DND-41 (cell line): ENCODE measurements at regions not wholly inside any gene's neighbourhood (a gene's known extent, or its start where the extent isn't known, plus 50 kb on each side); places are given as distances from the start of the nearest gene placed in this dataset.

Source experiments
- ATAC-seq: fragments of 200-7000 bp; cut with Tn5 transposase; 3 replicates; pipeline ENCODE4 v1.9.1; 2021; ENCODE audit warnings: low read depth; ENCODE audit not compliant: insufficient read depth
- DNase-seq: peaks from one replicate; pipeline ENCODE4 v3.0.0-alpha.2; 2020
- H2AFZ ChIP-seq: 2 replicates; pipeline ENCODE4 v1.6.0; 2012; ENCODE audit warnings: low read depth, low read length
- H3K27ac ChIP-seq: 2 replicates; pipeline ENCODE4 v1.5.1; 2012; ENCODE audit warnings: low read length, inconsistent platforms
- H3K27me3 ChIP-seq: fragments of 200-600 bp; sonication (generic); 2 replicates; pipeline ENCODE4 v1.6.0; 2012; ENCODE audit warnings: low read length, mild to moderate bottlenecking, inconsistent platforms; ENCODE audit not compliant: insufficient read depth, poor library complexity
- H3K36me3 ChIP-seq: 2 replicates; pipeline ENCODE4 v1.5.1; 2012; ENCODE audit warnings: low read length, inconsistent platforms; ENCODE audit not compliant: insufficient read depth
- H3K4me1 ChIP-seq: 2 replicates; pipeline ENCODE4 v1.5.1; 2012; ENCODE audit warnings: mild to moderate bottlenecking, low read length; ENCODE audit not compliant: insufficient read depth
- H3K4me2 ChIP-seq: 2 replicates; pipeline ENCODE4 v1.6.0; 2012; ENCODE audit warnings: mild to moderate bottlenecking, moderate library complexity, low read length, inconsistent platforms; ENCODE audit not compliant: insufficient read depth
- H3K4me3 ChIP-seq, 2 experiments: fragments of 200-600 bp in 1 of 2; shearing (Covaris generic) in 1 of 2; 2 replicates each; pipeline ENCODE4 v1.5.1; 2012 to 2016; ENCODE audit warnings: inconsistent platforms in 2 of 2, low read length in 2 of 2, mild to moderate bottlenecking in 2 of 2, low read depth in 1 of 2, moderate library complexity in 1 of 2
- H3K79me2 ChIP-seq: 2 replicates; pipeline ENCODE4 v1.6.0; 2012; ENCODE audit warnings: low read length, inconsistent platforms; ENCODE audit not compliant: insufficient read depth
- H3K9ac ChIP-seq: 2 replicates; pipeline ENCODE4 v1.6.0; 2012; ENCODE audit warnings: low read depth, mild to moderate bottlenecking, inconsistent platforms, low read length, moderate library complexity
- H3K9me3 ChIP-seq: 2 replicates; pipeline ENCODE4 v1.5.1; 2012; ENCODE audit warnings: low read length, moderate library complexity, mild to moderate bottlenecking, inconsistent platforms; ENCODE audit not compliant: insufficient read depth, severe bottlenecking
- H4K20me1 ChIP-seq: 2 replicates; pipeline ENCODE4 v1.6.0; 2012; ENCODE audit warnings: low read length; ENCODE audit not compliant: insufficient read depth
- EZH2 ChIP-seq: IDR thresholded peaks from 3 replicates; pipeline ENCODE4 v1.6.1; 2012; ENCODE audit warnings: borderline replicate concordance, low read depth, mild to moderate bottlenecking, moderate library complexity, low read length, inconsistent platforms; ENCODE audit not compliant: severe bottlenecking
- TF ChIP-seq, protein P1 (sequence below): IDR thresholded peaks from 2 replicates; pipeline ENCODE4 v1.5.1; 2012; ENCODE audit warnings: borderline replicate concordance, low read length, moderate library complexity, mild to moderate bottlenecking; ENCODE audit not compliant: poor library complexity, severe bottlenecking; ENCODE audit errors: extremely low read depth

DNA sequence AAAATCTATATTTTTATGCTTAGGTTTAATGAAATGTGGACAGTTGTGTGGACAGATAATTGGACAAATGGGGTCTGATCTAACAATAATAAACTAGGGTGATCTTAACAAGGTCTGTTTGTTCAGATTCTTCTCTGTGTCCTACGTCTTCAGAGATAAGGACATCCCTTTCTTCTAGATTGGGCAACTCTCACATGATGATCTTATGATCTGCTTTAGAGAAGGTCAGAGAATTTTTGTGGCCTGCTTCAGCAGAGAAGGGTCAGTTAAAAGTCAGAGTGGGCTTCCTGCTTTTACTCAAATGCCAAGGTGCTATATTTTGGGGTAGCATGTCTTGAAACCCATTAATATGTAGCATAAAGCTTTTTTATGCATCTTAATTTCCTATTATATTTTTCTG is 63.8 kb upstream of the RGMB start:
- Histone ChIP-seq H3K4me1 (no peaks in the 10 kb centered on the region), H3K36me3 (no peaks in the 10 kb centered on the region), H2AFZ (no peak overlapping the region), H3K9ac (no peak overlapping the region), H3K79me2 (no peaks in the 10 kb centered on the region), H3K27me3 (no peaks in the 10 kb centered on the region), H3K4me3 (no peak overlapping the region), H3K9me3 (no peaks in the 10 kb centered on the region), H3K4me2 (no peak overlapping the region), H3K27ac (no peak overlapping the region), H4K20me1 (no peaks in the 10 kb centered on the region)
- ATAC-seq (no peak), DNase-seq (no peak)
- TF ChIP-seq, protein P1, sequence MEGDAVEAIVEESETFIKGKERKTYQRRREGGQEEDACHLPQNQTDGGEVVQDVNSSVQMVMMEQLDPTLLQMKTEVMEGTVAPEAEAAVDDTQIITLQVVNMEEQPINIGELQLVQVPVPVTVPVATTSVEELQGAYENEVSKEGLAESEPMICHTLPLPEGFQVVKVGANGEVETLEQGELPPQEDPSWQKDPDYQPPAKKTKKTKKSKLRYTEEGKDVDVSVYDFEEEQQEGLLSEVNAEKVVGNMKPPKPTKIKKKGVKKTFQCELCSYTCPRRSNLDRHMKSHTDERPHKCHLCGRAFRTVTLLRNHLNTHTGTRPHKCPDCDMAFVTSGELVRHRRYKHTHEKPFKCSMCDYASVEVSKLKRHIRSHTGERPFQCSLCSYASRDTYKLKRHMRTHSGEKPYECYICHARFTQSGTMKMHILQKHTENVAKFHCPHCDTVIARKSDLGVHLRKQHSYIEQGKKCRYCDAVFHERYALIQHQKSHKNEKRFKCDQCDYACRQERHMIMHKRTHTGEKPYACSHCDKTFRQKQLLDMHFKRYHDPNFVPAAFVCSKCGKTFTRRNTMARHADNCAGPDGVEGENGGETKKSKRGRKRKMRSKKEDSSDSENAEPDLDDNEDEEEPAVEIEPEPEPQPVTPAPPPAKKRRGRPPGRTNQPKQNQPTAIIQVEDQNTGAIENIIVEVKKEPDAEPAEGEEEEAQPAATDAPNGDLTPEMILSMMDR = no peak
- TF ChIP-seq EZH2 = no peak

DNA sequence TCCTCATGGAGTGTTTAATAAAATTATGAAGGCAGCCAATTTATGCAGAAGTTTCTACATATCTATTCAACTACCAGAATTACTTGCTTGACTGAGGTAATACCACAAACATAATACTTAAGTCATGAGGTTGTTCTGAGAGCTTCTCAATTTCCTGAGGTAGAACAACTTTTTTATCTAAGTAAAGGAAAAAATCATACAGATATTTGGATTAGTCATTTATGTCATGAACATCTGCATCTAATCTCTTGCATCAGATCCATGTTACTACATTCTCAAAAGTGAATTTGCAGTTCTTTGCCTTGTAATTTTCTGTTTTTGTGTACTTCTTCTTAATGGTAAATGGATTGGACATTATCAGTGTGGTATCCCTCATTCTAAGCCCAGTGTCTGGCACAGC is 60.4 kb upstream of the RGMB start:
- no peak overlapping the region for H2AFZ ChIP-seq
- no peaks in the 10 kb centered on the region for H3K9me3 ChIP-seq
- no peak overlapping the region for H3K4me2 ChIP-seq
- no peaks in the 10 kb centered on the region for H3K27me3 ChIP-seq
- H3K9ac ChIP-seq = no peak overlapping the region
- H3K79me2 ChIP-seq = no peaks in the 10 kb centered on the region
- H3K4me3 ChIP-seq = no peak overlapping the region
- TF ChIP-seq EZH2 = no peak
- H4K20me1 ChIP-seq = no peaks in the 10 kb centered on the region
- H3K4me1 ChIP-seq = no peaks in the 10 kb centered on the region
- no peak for DNase-seq
- ATAC-seq = no peak
- no peaks in the 10 kb centered on the region for H3K36me3 ChIP-seq
- H3K27ac ChIP-seq = no peak overlapping the region

DNA sequence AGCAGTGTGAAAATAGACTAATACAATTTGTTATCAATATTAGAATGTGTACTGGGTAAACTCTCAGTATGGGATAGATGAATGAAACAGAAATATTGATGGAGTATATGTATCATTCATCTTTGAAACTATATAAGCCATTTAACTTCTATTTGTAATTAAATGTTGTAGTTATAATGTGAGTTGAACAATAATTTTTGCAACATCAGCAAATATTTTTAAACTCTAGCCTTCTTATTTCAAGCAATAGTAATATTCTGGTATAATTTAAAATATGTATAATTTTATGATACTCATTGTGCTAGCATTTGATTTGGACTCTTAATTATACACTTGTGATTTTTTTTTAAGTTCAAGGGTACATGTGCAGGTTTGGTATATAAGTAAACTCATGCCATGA is 59.6 kb upstream of the RGMB start:
- H3K27me3 ChIP-seq = no peaks in the 10 kb centered on the region
- no peaks in the 10 kb centered on the region for H3K9me3 ChIP-seq
- no peak overlapping the region for H3K4me3 ChIP-seq
- H4K20me1 ChIP-seq = no peaks in the 10 kb centered on the region
- no peaks in the 10 kb centered on the region for H3K4me1 ChIP-seq
- H3K79me2 ChIP-seq = no peaks in the 10 kb centered on the region
- H3K4me2 ChIP-seq = no peak overlapping the region
- no peak overlapping the region for H2AFZ ChIP-seq
- H3K36me3 ChIP-seq = no peaks in the 10 kb centered on the region
- no peak for ATAC-seq
- TF ChIP-seq, protein P1 = no peak
- H3K9ac ChIP-seq = no peak overlapping the region
- DNase-seq = no peak
- no peak overlapping the region for H3K27ac ChIP-seq

DNA sequence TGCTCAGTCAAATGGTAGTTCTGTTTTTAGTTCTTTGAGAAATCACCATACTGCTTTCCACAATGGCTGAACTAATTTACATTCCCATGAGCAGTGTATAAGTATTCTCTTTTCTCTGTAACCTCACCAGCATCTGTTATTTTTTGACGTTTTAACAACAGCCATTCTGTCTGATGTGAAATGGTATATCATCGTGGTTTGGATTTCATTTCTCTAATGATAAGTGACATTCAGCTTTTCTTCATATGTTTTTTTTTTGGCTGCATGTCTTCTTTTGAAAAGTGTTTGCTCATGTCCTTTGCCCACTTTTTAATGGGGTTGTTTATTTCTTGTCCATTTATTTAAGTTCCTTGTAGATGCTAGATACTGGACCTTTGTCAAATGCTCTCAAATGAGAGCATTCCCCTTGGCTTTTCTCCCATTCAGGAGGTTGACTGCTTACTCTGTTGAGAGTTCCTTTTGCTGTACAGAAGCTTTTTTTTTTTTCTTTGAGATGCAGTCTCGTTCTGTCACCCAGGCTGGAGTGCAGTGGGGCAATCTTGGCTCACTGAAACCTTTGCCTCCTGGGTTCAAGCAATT is 58.7 kb upstream of the RGMB start:
- no peak for TF ChIP-seq EZH2
- TF ChIP-seq, protein P1 = no peak
- DNase-seq (no peak), ATAC-seq (no peak)
- Histone ChIP-seq H4K20me1 (no peaks in the 10 kb centered on the region), H3K4me1 (no peaks in the 10 kb centered on the region), H3K27me3 (no peaks in the 10 kb centered on the region), H3K27ac (no peak overlapping the region), H2AFZ (no peak overlapping the region), H3K79me2 (no peaks in the 10 kb centered on the region), H3K9me3 (no peaks in the 10 kb centered on the region), H3K4me3 (no peak overlapping the region), H3K4me2 (no peak overlapping the region), H3K9ac (no peak overlapping the region), H3K36me3 (no peaks in the 10 kb centered on the region)
